NCI-H1417 treated with DMSO at 0.1 percent for 48 hours (cell line): ENCODE measurements at regions not wholly inside any gene's neighbourhood (a gene's known extent, or its start where the extent isn't known, plus 50 kb on each side); places are given as distances from the start of the nearest gene placed in this dataset.

Experiments used
- DNase-seq: peaks from one replicate; lab custom pipeline; 2025; lab: John Stamatoyannopoulos, UW

DNA sequence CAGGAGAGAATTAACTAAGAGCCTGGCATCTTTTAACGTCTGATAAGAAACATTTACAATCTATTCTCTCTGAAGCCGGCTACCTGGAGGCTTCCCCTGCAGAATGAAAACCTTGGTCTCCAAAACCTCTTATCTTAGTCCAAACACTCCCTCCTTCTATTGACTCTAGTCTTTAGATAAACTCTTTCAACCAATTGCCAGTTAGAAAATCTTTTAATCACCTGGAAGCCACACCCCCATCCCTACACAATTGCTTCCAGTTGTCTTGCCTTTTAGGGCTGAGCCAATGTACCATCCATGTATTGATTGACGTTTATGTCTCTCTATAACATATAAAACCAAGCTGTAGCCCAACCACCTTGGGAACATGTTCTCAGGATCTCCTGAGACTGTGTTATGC, 1343.1 kb upstream of the C9orf72 start:
- DNase-seq, result no peak

- DNase-seq, result no peak
These were observed 1348.7 kb upstream of the C9orf72 start for GRCh38 chr9:28921857-28922500.

DNA sequence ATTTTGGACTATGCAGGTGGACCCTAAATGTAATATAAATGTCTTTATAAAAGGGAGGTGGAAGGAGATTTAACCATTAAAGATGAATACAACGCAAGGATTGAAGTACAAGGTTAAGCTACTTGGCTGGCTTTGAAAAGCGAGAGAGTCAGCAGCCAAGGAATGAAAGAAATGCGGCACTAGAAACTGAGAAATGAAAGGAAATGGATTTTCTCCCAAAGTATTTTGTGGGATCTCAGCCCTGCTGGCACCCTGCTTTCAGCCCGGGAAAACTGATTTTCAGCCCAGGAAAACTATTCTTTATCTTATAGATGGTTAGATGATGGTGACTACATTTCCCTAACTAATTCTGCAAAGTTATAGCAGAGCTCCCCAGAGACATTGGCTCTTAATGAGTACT, 1349.6 kb upstream of the C9orf72 start:
- no peak for DNase-seq

DNA sequence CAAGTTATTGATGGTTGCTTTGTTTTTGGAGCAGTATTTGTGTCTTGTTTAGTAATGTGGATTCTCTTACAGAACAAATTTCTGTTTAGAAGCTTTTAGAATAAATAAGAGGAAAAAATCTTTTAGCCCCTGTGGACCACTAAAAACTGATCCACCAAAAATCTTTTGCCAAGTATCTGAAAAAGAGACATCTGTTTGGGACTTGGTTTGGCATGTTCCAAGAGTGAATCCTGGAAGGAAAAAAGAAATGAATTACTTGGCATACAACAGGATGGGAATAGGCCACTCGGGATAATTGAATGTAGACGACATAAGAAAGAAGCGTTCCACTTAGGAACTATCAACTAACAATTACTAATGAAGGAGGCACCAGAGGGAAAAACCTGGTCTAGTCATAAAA, 1350.1 kb upstream of the C9orf72 start:
- DNase-seq, result no peak

DNA sequence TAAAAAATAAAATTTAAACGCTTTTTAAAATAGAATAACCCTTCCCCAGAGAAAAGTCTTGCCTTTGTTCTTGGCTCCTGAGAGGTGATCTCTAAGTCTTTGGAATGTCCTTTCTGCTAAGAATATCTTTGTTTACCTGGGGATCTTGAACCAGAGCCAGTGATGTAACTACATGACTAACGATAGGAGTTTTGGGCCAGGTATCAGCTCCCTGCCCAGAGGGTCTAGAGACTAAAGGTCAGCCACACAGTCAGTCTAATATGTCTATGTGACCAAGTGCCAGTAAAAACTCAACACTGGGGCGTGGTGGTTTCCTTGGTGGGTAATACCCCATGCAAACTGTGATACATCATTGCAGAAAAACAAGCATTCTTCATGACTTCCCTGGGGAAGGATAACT, 1351.9 kb upstream of the C9orf72 start:
- no peak for DNase-seq

DNA sequence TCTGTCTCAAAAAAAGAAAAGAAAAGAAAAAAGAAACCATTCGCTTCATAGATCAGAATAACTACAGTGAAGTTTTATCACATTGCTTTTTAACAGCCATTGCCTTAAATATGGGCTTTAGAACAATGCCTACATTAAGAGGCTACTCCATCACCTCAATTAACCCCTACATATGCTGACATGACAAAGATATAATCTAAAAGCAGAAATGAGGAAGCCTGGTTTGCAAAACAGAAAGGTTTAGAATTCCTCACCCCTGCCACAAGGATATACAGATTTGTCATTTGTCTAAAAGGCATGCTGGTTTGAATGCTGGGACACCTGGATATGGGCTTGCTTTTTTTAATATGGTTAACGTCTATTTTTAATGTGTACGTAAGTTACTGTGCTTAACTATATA, 1353.0 kb upstream of the C9orf72 start:
- no peak for DNase-seq

DNA sequence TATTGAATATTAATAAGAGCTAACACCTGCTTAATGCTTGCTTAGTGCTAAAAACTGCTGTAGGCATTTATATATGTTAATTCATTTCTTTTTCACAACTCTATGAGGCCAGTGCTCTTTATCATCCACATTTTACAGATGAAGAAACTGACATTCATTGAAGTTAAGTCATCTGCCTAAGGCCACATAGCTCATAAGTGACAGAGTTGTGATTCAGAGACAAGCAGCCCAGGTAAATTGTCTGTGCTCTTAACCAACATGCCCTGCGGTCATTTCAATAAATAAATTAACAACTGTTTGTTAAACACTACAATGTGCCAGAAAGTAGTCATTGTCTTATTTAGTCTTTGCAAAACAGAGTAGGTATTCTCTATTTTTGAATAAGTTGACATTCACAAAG, 1354.4 kb upstream of the C9orf72 start:
- no peak for DNase-seq

GRCh38 chr9:28929433-28929832, 1356.2 kb upstream of the C9orf72 start:
- no peak for DNase-seq

GRCh38 chr9:28930766-28931165, 1357.5 kb upstream of the C9orf72 start:
- DNase-seq, result no peak

DNA sequence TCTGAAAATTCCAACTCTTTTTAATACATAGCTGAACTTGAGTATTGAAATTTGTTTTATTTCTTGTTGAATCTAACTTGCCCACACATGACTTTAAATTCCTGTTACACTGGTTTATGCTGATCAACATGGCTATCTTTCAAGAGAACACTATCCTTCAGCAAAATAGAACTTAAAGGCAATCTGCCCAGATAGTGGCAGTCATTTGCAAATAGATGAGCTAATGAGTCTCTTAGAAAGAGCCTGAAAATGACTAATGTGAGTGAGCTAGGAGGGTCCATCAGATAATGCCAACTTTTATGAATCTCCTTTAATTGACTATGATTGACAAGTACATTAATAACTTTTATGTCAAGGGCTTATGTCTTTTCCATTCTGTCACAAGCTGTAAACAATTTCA, 1360.8 kb upstream of the C9orf72 start:
- DNase-seq, result no peak

DNA sequence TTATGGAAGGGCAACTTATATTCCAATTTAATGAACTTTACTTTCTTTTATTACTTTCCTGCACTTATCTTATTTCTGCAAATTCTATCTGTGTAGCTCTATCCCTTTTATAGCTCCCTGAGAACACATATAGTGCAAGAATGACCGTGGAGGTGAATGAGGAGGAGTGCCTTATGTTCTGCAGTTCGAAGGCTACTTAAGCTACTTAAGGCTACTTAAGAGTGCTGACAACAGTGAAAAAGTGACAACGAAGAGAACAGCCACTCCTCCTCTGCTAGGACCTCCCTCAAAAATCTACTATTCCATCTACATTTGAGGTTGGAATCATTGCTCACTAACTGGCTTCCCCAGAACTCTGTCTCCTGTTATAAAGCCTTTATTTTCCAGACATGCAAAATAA, 1365.7 kb upstream of the C9orf72 start:
- DNase-seq, result no peak

GRCh38 chr9:28941856-28942255, 1368.6 kb upstream of the C9orf72 start:
- DNase-seq, result no peak

DNA sequence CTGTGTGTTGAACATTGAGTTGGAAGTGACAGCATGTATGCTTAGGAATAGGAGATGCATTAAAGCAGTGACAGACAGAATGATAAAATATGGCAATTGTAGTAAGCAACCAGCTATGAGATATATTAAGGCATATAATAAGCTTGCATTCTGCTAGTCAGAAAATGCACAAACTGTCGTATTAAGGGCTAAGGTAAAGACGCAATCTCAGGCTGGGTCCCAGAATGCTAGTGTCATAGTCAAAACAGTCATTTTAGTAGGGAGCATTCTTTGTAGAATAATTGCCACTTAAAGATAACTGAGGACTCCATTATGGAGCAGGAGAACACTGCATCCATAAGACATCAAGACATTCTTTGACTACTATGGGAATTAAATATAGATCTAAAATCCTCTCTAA, 1369.7 kb upstream of the C9orf72 start:
- no peak for DNase-seq

GRCh38 chr9:28946648-28947047, 1373.4 kb upstream of the C9orf72 start:
- DNase-seq, result no peak

DNA sequence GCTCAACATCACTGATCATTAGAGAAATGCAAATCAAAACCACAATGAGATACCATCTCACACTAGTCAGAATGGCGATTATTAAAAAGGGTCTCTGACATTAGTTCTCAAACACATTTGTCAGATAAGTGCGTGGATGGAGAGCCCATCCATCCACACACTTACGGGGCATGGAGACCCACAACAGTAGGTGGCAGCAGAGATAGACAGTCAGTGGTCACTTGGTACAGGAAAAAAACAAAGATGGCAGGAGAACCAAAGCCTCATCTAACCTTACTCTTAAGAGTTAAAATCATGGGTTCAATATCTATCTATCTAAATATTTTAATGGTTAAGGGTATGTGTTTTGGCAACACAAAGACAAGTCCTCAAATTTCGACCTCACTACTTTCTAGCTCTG, 1378.7 kb upstream of the C9orf72 start:
- no peak for DNase-seq

GRCh38 chr9:28956116-28956880, 1383.0 kb upstream of the C9orf72 start:
- no peak for DNase-seq

GRCh38 chr9:28960602-28961001, 1387.3 kb upstream of the C9orf72 start:
- DNase-seq, result no peak

GRCh38 chr9:28961623-28962022, 1388.3 kb upstream of the C9orf72 start:
- no peak for DNase-seq

DNA sequence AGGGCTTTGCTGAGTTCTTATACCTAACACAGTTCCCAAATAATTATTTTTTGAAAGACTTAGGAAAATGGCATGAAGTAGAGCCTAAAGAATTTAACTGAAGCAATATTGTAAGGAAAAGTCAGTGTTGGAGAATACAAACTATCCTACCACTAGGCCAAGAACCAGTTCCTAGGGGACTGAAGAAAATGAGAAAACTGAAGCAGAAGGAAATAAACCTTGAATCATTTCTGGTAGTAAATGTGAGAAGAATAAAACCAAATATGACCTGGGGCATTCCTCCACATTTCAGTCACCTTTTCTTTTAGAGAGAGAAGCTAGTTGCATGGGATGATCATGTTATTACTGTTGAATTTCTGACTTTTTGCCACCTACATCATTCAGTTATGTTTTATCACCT, 1393.9 kb upstream of the C9orf72 start:
- DNase-seq, result no peak

DNA sequence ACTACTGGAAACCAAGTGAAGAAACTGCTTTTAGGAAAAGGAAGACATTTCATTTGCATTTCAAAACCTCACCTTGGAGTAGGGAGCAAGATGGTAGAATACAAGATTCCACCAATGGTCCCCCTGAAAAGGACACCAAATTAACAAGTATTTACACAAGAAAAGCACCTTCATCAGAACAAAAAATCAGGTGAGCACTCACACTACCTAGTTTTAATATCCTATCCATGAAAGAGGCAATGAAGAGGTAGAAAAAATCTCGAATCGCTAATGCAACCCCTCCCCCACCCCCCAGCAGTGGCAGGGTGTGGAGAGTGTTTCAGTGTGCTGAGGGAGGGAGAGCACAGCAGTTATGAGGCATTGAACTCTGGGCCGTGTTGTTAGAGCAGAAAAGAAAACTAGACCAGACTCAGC, 1397.0 kb upstream of the C9orf72 start:
- no peak for DNase-seq

- no peak for DNase-seq
These were observed 1398.6 kb upstream of the C9orf72 start for GRCh38 chr9:28971881-28972280.

- DNase-seq, result no peak
These were observed 1403.0 kb upstream of the C9orf72 start for GRCh38 chr9:28976250-28976649.

DNA sequence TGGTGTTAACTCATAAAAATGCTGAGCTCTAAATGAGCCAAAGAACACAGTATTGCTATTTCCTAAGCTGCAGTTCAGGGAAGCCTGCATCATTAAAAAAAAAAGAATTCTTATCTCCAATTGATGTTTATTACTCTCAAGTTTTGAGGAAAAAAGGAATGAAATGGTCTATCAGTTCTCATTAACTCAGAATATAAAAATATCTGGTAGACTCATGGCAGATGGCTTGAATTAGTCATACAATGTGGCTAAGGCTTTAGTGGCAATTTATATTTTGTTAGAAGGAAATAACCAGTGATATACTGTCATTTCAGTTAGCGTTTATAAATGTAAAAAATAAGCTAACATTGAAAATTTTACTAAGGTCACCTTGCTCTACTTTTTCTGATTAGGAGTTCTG, 1403.4 kb upstream of the C9orf72 start:
- DNase-seq, result no peak

DNA sequence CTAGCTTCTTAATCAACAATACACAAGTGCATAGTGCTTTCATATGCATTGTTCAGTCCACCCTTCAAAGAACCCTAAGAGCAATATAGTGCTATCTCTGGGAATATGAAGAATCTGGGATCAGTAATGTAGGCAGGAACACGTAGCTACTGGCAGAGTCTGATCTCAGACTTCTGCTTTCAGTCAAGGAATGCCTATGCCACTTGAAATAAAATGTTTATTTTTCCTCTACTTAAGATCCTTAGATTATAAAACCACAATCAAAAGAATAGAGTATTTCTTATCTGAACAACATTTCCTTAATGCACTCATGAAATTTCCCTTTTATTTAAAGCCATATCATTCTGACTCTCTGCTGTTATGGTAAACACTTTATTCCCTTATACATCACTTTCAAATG, 1407.8 kb upstream of the C9orf72 start:
- no peak for DNase-seq
